ENCODE measurements at regions not wholly inside any gene's neighbourhood (a gene's known extent, or its start where the extent isn't known, plus 50 kb on each side); places are given as distances from the start of the nearest gene placed in this dataset.

DNA sequence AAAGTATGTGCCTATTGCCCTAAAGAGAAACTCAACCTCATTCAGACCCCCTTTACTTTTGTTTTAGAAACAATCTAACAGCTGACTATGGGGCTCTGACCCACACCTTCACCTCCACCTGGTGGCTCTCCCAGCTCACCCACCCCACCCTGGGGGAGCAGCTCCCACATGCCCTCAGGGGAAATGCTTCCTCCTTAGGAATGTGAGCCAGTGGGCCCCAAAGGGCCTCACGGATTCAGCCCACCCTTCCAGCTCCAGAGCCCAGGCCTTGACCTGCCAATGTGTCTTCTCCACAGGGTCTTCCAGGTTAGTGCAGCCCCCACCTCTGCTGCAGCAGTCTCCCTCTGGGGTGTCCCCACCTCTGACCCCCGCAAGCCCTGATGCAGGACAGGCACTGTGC lies 680.1 kb upstream of the RAB6C start:
- Histone ChIP-seq H2AFZ (ENCODE audit: low read depth) (no peak overlapping the region), H4K20me1 (ENCODE audit: insufficient read depth) (no peaks in the 10 kb centered on the region), H3F3A (replicated peaks; ENCODE audit: insufficient read depth) (no peaks in the 10 kb centered on the region), H3K9ac (no peak overlapping the region), H3K27me3 (ENCODE audit: insufficient read depth) (no peaks in the 10 kb centered on the region), H3K9me2 (no peaks in the 10 kb centered on the region), H3K9me3 (no peaks in the 10 kb centered on the region), H3K36me3 (replicated peaks in 1 of 2; ENCODE audit: control insufficient read depth in 1 of 2, insufficient read depth in 2 of 2, low read length in 1 of 2) (no peaks in the 10 kb centered on the region), H3K79me2 (ENCODE audit: insufficient read depth) (no peaks in the 10 kb centered on the region), H3K4me2 (no peak overlapping the region), H3K4me3 (ENCODE audit: low read depth in 2 of 2, low read length in 1 of 2) (no peak overlapping the region), H3K27ac (ENCODE audit: low read depth in 2 of 2, low read length in 1 of 2) (no peak overlapping the region), H3K4me1 (ENCODE audit: control insufficient read depth in 1 of 2, insufficient read depth in 2 of 2, low read depth in 1 of 2, low read length in 1 of 2) (peaks cover 0 to 7% of the 10 kb centered on the region in 2 experiments; a peak in 1 of 4 replicates)
- ChIA-PET CTCF (no interaction called here), POLR2A (no interaction called here)
- TF ChIP-seq RXRA (IDR thresholded peaks at IDR 0.05; ENCODE audit: borderline replicate concordance, low read depth) (no peak), FOXM1 (IDR thresholded peaks at IDR 0.05; ENCODE audit: low read depth) (no peak), NRF1 (IDR thresholded peaks at IDR 0.05; ENCODE audit: low read depth, low read length) (no peak), JUND (IDR thresholded peaks at IDR 0.05) (no peak), MEF2A (IDR thresholded peaks at IDR 0.05; ENCODE audit: borderline replicate concordance, low read depth) (no peak), MXI1 (IDR thresholded peaks at IDR 0.05; ENCODE audit: low read depth, low read length) (no peak), TEAD4 (IDR thresholded peaks at IDR 0.05; ENCODE audit: borderline replicate concordance, insufficient read depth) (no peak), FOSL2 (IDR thresholded peaks at IDR 0.05; ENCODE audit: borderline replicate concordance, low read depth) (no peak), SMC3 (IDR thresholded peaks at IDR 0.05; ENCODE audit: low read depth, low read length) (no peak), RFX5 (IDR thresholded peaks at IDR 0.05; ENCODE audit: low read length) (no peak), GABPA (IDR thresholded peaks at IDR 0.05; ENCODE audit: low read depth) (no peak), NFIC (IDR thresholded peaks at IDR 0.05; ENCODE audit: borderline replicate concordance) (no peak)
- TF ChIP-seq, protein P1, sequence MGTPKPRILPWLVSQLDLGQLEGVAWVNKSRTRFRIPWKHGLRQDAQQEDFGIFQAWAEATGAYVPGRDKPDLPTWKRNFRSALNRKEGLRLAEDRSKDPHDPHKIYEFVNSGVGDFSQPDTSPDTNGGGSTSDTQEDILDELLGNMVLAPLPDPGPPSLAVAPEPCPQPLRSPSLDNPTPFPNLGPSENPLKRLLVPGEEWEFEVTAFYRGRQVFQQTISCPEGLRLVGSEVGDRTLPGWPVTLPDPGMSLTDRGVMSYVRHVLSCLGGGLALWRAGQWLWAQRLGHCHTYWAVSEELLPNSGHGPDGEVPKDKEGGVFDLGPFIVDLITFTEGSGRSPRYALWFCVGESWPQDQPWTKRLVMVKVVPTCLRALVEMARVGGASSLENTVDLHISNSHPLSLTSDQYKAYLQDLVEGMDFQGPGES (IDR thresholded peaks at IDR 0.05; ENCODE audit: low read depth, low read length), result no peak
- TF ChIP-seq, protein P2, sequence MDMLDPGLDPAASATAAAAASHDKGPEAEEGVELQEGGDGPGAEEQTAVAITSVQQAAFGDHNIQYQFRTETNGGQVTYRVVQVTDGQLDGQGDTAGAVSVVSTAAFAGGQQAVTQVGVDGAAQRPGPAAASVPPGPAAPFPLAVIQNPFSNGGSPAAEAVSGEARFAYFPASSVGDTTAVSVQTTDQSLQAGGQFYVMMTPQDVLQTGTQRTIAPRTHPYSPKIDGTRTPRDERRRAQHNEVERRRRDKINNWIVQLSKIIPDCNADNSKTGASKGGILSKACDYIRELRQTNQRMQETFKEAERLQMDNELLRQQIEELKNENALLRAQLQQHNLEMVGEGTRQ (IDR thresholded peaks at IDR 0.05; ENCODE audit: borderline replicate concordance, low read depth, low read length), result no peak
- TF ChIP-seq, protein P3, sequence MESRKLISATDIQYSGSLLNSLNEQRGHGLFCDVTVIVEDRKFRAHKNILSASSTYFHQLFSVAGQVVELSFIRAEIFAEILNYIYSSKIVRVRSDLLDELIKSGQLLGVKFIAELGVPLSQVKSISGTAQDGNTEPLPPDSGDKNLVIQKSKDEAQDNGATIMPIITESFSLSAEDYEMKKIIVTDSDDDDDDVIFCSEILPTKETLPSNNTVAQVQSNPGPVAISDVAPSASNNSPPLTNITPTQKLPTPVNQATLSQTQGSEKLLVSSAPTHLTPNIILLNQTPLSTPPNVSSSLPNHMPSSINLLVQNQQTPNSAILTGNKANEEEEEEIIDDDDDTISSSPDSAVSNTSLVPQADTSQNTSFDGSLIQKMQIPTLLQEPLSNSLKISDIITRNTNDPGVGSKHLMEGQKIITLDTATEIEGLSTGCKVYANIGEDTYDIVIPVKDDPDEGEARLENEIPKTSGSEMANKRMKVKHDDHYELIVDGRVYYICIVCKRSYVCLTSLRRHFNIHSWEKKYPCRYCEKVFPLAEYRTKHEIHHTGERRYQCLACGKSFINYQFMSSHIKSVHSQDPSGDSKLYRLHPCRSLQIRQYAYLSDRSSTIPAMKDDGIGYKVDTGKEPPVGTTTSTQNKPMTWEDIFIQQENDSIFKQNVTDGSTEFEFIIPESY (IDR thresholded peaks at IDR 0.05; ENCODE audit: borderline replicate concordance, low read depth), result no peak
- TF ChIP-seq, protein P4, sequence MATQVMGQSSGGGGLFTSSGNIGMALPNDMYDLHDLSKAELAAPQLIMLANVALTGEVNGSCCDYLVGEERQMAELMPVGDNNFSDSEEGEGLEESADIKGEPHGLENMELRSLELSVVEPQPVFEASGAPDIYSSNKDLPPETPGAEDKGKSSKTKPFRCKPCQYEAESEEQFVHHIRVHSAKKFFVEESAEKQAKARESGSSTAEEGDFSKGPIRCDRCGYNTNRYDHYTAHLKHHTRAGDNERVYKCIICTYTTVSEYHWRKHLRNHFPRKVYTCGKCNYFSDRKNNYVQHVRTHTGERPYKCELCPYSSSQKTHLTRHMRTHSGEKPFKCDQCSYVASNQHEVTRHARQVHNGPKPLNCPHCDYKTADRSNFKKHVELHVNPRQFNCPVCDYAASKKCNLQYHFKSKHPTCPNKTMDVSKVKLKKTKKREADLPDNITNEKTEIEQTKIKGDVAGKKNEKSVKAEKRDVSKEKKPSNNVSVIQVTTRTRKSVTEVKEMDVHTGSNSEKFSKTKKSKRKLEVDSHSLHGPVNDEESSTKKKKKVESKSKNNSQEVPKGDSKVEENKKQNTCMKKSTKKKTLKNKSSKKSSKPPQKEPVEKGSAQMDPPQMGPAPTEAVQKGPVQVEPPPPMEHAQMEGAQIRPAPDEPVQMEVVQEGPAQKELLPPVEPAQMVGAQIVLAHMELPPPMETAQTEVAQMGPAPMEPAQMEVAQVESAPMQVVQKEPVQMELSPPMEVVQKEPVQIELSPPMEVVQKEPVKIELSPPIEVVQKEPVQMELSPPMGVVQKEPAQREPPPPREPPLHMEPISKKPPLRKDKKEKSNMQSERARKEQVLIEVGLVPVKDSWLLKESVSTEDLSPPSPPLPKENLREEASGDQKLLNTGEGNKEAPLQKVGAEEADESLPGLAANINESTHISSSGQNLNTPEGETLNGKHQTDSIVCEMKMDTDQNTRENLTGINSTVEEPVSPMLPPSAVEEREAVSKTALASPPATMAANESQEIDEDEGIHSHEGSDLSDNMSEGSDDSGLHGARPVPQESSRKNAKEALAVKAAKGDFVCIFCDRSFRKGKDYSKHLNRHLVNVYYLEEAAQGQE (IDR thresholded peaks at IDR 0.05; ENCODE audit: low read depth, low read length), result no peak
- WGBS (ENCODE audit: low lambda C conversion rate), result no CpG with 5 or more reads among the region's 2 CpGs
- DNase-seq, result no peak

Measured in SK-N-SH (cell line).